Fibroblast of lung (primary cell): ENCODE measurements at regions not wholly inside any gene's neighbourhood (a gene's known extent, or its start where the extent isn't known, plus 50 kb on each side); places are given as distances from the start of the nearest gene placed in this dataset.

Source experiments
- CTCF ChIP-seq, 2 donors: IDR thresholded peaks in 1 of 2; conservative IDR thresholded peaks in 1 of 2; 1 replicate in 1 of 2; 2 replicates in 1 of 2; pipeline ENCODE4 v1.5.1; 2011 to 2012; ENCODE audit warnings: low read length in 2 of 2, control low read depth in 1 of 2, inconsistent platforms in 1 of 2, low read depth in 1 of 2, mild to moderate bottlenecking in 1 of 2
- EZH2 ChIP-seq: IDR thresholded peaks from 2 replicates; pipeline ENCODE4 v1.5.1; 2012; ENCODE audit warnings: low read length, control low read depth, mild to moderate bottlenecking; ENCODE audit errors: missing control alignments

GRCh38 chr6:144922120-144922722 is 637.1 kb downstream of the UTRN start:
- no peak for TF ChIP-seq EZH2
- TF ChIP-seq CTCF (conservative IDR thresholded peaks at IDR 0.05 in 1 of 2, IDR thresholded peaks at IDR 0.05 in 1 of 2; ENCODE audit: low read depth in 1 of 2, low read length in 2 of 2): no peak
